GM12892 (cell line): ENCODE measurements at regions not wholly inside any gene's neighbourhood (a gene's known extent, or its start where the extent isn't known, plus 50 kb on each side); places are given as distances from the start of the nearest gene placed in this dataset.

Experiments used
- POLR2A ChIP-seq: IDR thresholded peaks from 2 replicates; pipeline ENCODE4 v1.6.1; 2011; ENCODE audit warnings: low read depth, low read length, control low read depth
- POLR2AphosphoS5 ChIP-seq: IDR thresholded peaks from 2 replicates; pipeline ENCODE4 v1.6.1; 2011; ENCODE audit warnings: low read depth, low read length, control low read depth

- TF ChIP-seq POLR2A (no peak), POLR2AphosphoS5 (no peak)
These were observed 64.3 kb upstream of the FZD7 start for GRCh38 chr2:201969241-201969937.
